Glomerular visceral epithelial cell (primary cell): ENCODE measurements at regions not wholly inside any gene's neighbourhood (a gene's known extent, or its start where the extent isn't known, plus 50 kb on each side); places are given as distances from the start of the nearest gene placed in this dataset.

Experiments
- DNase-seq: peaks from one replicate; pipeline ENCODE4 v3.0.0-alpha.2; 2016; ENCODE audit errors: extremely low spot score

- no peak for DNase-seq
These were observed 131.3 kb upstream of the RASSF8 start for GRCh38 chr12:25827141-25827540.

DNA sequence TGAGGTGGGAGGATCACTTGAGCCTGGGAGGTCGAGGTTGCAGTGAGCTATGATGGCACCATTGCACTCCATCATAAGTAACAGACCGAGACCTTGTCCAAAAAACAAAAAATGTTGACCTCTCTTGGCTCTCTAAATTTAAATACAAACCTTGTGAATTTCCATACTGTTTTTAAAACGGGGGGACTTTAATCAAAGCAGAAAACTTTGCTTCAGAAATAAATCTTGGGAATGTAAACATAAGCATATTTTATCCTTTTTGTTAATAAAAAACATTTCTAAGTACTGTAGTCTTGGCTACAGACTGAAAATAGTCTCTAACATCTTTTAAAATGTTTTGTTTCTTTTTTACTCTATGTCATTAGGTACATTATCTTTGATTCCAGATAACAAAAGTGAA is 130.7 kb upstream of the RASSF8 start:
- DNase-seq, result no peak

- DNase-seq, result no peak
These were observed 130.3 kb upstream of the RASSF8 start for GRCh38 chr12:25828188-25828587.

DNA sequence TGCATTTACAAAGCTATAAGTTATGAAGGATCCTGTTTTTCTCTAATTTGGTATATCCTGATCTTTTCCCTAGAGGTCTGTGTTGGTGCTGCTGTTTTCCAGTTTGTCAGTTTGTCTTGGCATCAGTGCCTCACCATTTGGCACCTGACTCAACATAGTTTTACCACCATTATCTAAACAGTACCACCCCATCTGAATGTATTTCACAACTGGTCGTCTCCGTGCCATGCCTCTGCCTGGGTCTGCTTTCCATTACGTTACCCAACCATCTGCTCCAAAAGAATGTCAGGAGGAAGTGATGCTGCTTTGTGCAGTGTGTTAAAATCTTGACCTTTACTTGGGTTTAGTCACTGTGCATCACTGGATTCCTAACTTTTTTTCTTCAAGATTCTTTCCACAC is 129.3 kb upstream of the RASSF8 start:
- peak; percentile 22 for DNase-seq

DNA sequence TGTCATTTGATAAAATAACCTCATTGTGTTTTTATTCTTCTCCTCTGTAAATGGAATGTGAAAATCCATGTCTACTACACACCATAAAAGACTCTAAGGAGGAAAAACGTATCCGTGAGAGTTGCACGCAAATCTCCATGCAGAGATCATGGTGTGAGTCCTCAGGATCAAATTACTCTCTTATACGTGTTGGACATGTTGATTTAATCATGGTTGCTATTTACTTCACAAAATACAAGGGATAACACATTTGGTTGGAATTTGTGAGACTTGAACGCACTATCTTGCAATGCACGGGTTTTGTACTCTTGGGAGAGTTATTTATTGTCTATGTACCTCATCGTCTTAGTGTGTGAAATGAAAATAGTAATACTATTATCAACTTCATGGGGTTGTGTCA is 128.0 kb upstream of the RASSF8 start:
- no peak for DNase-seq

GRCh38 chr12:25833657-25834056 is 124.8 kb upstream of the RASSF8 start:
- no peak for DNase-seq

- no peak for DNase-seq
These were observed 123.1 kb upstream of the RASSF8 start for GRCh38 chr12:25835385-25835784.

DNA sequence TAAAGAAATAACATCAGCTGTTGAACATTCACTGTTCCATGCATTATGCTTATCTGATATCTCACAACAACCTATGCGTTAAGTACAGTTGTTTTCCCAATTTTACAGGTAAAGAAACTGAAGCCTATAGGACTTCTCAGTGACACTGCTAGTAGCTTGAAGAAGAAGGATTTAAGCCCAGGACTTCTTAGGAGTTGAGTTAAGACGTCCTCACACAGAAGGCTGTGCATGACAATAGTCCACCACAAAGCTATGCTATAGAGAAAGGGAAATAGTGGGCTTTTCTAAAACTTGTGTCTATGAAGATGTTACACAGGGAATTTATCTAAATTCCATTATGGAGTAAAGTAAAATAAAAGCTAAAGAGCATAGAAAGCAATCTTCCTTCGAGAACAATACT is 120.5 kb upstream of the RASSF8 start:
- DNase-seq, result no peak

- no peak for DNase-seq
These were observed 119.0 kb upstream of the RASSF8 start for GRCh38 chr12:25839470-25839869.

DNA sequence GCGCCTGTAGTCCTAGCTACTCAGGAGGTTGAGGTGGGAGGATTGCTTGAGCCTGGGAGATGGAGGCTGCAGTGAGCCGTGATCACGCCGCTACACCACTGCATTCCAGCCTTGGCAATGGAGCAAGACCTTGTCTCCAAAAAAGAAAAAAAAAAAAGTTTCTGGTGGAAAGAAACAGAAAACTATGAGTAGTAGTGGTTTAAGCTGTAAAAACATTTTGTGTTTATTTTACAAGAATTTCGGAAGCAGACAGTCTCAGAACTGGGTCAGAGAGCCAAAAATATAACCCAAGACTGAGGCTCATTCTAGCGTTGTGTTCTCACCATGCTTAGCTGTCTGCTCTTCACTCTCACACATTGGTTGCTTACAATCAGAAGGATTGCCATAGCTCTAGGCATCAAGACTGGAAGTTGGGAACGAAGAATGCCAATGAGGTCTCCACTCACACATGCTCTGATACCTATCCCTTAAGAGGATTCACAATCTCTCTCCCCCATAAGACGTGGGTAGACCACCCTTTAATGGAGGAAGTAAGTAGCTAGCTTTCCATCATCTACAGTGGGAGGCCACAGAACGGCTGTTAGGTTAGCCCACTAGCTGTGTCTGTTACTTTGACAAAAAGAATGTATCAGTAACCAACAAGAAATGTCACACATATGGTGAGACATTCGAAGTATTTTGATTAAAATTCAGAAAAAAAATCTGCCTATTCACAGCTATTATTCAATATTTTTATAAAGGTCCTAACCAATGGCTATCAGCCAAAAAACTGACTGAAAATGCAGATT is 117.6 kb upstream of the RASSF8 start:
- DNase-seq, result no peak

GRCh38 chr12:25842254-25842653 is 116.2 kb upstream of the RASSF8 start:
- no peak for DNase-seq

DNA sequence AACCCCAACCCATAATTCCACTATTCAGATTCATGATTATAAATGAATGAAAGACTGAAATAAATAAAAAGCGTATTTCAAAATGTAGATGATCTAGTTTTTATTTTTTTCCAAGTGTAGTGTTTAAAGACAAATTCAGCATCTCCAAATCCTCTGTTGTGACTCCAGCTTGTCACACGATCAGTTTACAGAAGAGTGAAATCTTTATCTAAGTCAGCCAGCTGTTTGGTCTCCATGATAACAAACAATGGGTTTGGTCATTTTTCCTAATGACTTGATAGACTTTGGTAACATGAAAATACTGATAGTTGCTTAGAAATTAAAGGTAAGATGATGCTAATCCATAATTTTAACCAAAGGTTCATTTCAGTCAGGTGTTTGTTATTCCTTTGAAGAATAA is 114.5 kb upstream of the RASSF8 start:
- no peak for DNase-seq

DNA sequence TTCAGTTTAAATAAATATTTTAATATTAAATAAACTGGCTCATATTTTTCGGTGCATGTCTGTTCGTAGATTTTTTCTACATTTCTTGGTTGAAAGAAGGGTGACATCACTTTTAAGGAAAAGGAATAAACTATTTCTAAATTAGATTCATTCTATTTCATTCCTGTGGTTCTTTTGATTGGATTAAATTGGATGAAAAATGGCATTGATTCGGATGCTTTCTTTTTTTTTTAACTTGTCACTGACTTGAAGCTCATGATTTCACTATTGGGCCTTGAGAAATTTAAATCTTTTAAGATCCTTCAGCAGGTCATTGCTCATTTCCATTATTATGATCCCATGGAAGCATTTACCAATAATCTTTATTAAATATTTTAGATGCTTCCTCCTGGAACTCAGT is 113.1 kb upstream of the RASSF8 start:
- no peak for DNase-seq

GRCh38 chr12:25852792-25853191 is 105.7 kb upstream of the RASSF8 start:
- no peak for DNase-seq

- no peak for DNase-seq
These were observed 105.0 kb upstream of the RASSF8 start for GRCh38 chr12:25853316-25854095.

DNA sequence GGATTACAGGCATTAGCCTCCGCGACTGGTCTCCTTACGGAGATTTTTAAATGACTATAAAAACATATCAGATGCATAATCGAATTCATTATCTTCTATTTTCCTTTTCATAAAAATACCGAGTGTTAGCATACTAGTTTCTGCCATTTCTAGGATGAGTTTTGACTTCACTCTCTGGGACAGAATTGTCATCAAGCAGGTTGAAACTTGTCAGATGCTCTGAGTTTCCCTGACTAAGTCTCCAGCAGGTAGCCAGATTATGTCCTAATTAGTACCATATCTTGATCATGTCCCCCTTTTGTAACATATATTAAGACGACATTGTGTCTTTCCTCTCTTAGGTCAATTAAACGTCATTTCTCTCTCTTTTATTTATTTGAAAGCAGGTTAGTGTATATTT is 103.5 kb upstream of the RASSF8 start:
- DNase-seq, result no peak

GRCh38 chr12:25855716-25856115 is 102.8 kb upstream of the RASSF8 start:
- no peak for DNase-seq

DNA sequence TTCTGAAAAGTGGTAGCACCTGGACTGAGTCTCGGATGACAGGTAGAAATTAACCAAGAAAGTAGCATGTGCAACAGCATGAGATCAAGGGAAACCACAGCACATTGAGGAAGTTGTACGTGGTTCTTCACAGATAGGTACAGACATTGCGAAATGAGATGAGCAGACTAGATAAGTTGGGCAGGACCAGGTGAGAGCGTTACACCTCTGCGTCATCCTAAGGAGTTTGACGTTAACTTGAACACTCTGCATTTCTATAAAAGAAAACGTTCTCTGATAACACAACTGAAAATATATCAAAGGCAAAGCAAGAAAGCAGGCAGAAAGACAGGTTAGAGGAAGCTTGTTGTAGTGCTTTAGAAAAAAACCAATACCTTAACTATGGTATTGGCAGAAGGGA is 98.5 kb upstream of the RASSF8 start:
- no peak for DNase-seq

DNA sequence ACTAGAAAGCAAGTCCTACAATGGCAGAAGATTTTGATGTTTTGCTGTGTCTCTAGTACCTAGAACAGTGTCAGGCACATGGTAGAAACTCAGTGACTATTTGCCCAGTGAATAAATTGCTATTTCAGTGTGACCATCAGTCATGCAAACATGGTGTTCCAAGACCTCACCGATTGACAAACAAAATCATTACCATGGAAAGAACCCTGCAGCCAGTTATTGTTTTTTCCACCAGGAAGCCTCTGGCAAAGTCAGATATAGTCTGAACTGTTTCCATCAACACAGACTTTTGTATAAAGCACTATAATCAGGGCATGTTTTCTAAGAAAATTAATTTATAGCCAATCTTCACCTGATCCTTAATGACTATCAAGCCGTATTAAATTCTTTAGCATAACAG is 97.3 kb upstream of the RASSF8 start:
- no peak for DNase-seq

DNA sequence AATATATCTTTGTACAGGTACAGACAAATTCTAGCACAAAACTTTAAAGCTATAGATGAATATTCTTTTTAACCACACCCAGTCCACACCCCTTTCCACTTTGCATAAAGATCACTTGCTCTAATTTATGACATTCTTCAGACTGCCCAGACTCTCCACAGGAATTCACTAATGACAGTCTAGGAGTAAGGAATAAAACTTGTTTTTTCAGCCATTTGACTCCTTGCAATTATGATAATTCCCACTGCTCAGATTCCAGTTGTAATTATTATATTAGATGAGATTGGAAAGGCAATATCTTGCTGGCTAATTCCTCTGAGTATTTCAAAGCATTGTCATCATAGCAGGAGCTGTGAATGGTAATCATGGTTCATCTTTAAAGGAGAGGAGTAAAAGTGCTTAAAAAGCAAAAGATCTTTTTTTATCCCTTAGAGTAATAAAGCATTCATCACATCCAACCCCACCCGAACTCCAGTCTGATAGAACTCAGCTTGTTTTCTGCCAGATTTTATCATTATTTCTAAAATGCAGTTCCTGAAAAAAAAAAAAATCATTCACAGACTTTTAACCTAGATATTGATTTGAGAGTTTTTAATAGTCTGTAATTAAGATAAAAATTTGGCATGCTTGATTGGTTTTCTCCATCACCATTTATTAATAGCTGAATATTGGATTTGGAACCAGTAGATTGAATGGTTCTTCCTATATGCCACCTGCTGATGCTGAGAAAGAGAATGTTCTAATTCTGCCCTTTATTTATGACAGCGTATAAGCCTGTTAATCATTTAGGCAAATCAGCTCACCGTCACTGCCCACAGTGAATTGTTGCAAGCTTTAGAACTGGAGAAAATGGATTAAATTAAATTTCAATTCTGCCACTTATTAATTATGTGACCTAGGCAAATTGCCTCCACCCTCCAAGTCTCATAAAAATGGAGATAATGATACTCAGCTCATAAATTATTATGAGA is 93.9 kb upstream of the RASSF8 start:
- DNase-seq, result no peak

DNA sequence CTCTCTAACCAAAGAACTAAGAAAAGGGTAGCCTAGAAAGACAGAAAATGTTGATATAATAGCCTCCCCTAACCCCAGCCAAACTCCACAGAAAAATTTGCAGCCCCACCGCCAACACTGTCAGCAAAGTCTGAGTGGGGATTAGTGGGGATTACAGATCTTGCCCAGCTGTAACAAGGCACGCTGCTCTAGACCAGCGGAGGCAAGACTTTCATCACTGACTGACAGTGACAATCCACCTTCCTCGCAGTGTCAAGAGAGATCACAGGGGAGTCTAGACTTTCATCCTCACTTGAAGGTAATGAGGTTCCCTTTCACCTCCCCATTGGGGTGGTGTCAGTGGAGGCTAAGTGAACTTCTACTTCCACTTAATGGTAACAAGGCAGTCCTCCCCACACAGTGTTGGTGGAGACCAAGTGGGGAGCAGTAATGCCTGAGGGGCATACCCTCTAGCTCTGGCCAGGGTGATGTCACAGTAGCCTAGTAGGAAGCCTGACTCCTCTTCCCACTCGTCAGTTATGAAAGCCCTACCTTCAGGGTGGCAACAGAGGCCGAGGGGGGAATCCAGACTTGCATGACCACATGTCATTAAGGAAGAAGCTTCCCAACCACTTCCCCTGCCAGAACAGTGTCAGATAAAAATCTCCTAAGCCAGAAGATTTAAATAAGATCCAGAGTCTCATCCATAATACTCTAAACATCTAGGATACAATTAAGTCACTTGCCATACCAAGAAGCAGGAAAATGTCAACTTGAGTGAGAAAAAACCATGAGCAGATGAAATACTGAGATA is 91.7 kb upstream of the RASSF8 start:
- DNase-seq, result no peak
